Ascending aorta (tissue), 2 donors: ENCODE measurements at regions not wholly inside any gene's neighbourhood (a gene's known extent, or its start where the extent isn't known, plus 50 kb on each side); places are given as distances from the start of the nearest gene placed in this dataset.

ENCODE experiments used
- DNase-seq, 2 donors: peaks; one replicate each; pipeline ENCODE4 v3.0.0-alpha.2; 2019; ENCODE audit warnings: low spot score in 2 of 2
- H3K27ac ChIP-seq, 2 donors: fragments of 200-600 bp; sonication (generic); one replicate each; pipeline ENCODE4 v1.5.1; 2016 to 2017; ENCODE audit warnings: mild to moderate bottlenecking in 1 of 2
- H3K27me3 ChIP-seq: fragments of 200-600 bp; sonication (generic); one replicate; pipeline ENCODE4 v1.5.1; 2017
- H3K36me3 ChIP-seq, 2 donors: fragments of 200-600 bp; sonication (generic); one replicate each; pipeline ENCODE4 v1.5.1; 2016
- H3K4me1 ChIP-seq, 2 donors: fragments of 200-600 bp; sonication (generic); one replicate each; pipeline ENCODE4 v1.5.1; 2016 to 2017; ENCODE audit warnings: mild to moderate bottlenecking in 1 of 2
- H3K4me3 ChIP-seq, 2 donors: fragments of 200-600 bp; sonication (generic); one replicate each; pipeline ENCODE4 v1.5.1; 2016 to 2017; ENCODE audit warnings: mild to moderate bottlenecking in 1 of 2
- H3K9me3 ChIP-seq, 2 donors: fragments of 200-600 bp; sonication (generic); one replicate each; pipeline ENCODE4 v1.5.1; 2016
- CTCF ChIP-seq, 3 experiments: fragments of 200-600 bp in 2 of 3; fragments of 450-650 bp in 1 of 3; sonication (generic) in 2 of 3; IDR thresholded peaks; one replicate each; pipeline ENCODE4 v1.5.1; 2016 to 2019; ENCODE audit warnings: antibody characterized with exemption in 3 of 3, mild to moderate bottlenecking in 1 of 3, moderate library complexity in 1 of 3
- intact Hi-C: fragments of 100-400 bp; cut with DNase I; formaldehyde crosslinking; loops from one replicate; pipeline ENCODE4 v1.15.1; 2023

- no peak for TF ChIP-seq CTCF (IDR thresholded peaks at IDR 0.05)
- intact Hi-C loops: loop anchor here (5.0 kb wide), 1 partner anchor 347 kb away; no protein-coding TSS in a partner anchor
- H3K27ac ChIP-seq: no peak overlapping the region
These were observed 302.4 kb upstream of the SORL1-AS1 start for GRCh38 chr11:121755191-121755590.

GRCh38 chr11:121754598-121754997 lies 301.8 kb upstream of the SORL1-AS1 start:
- H3K27ac ChIP-seq: no peak overlapping the region
- H3K9me3 ChIP-seq: no peaks in the 10 kb centered on the region
- peaks cover 5 to 12% of the 10 kb centered on the region in 2 donors for H3K4me1 ChIP-seq
- no peaks in the 10 kb centered on the region for H3K36me3 ChIP-seq
- TF ChIP-seq CTCF (IDR thresholded peaks at IDR 0.05): no peak
- intact Hi-C loops: no loop called here
- H3K27me3 ChIP-seq: no peaks in the 10 kb centered on the region
- no peak overlapping the region for H3K4me3 ChIP-seq
- DNase-seq: no peak

More at GRCh38 chr11:121755191-121755590, 302.4 kb upstream of the SORL1-AS1 start:
- Histone ChIP-seq H3K4me3 (no peak overlapping the region), H3K9me3 (no peaks in the 10 kb centered on the region), H3K4me1 (peaks cover 5 to 12% of the 10 kb centered on the region in 2 donors), H3K36me3 (no peaks in the 10 kb centered on the region), H3K27me3 (no peaks in the 10 kb centered on the region)
- no peak for DNase-seq

- TF ChIP-seq CTCF (IDR thresholded peaks at IDR 0.05): no peak
- DNase-seq: no peak
- intact Hi-C loops: loop anchor here (10.0 kb wide), 1 partner anchor 455 kb away; no protein-coding TSS in a partner anchor
- no peaks in the 10 kb centered on the region for H3K36me3 ChIP-seq
- H3K27me3 ChIP-seq: no peaks in the 10 kb centered on the region
- H3K27ac ChIP-seq: no peak overlapping the region
- peaks cover 0 to 5% of the 10 kb centered on the region in 2 donors for H3K4me1 ChIP-seq
- H3K9me3 ChIP-seq: no peaks in the 10 kb centered on the region
- no peak overlapping the region for H3K4me3 ChIP-seq
These were observed 296.9 kb upstream of the SORL1-AS1 start for GRCh38 chr11:121749691-121750090.

GRCh38 chr11:121748068-121748467 lies 295.3 kb upstream of the SORL1-AS1 start:
- intact Hi-C loops: loop anchor here (10.0 kb wide), 1 partner anchor 457 kb away; no protein-coding TSS in a partner anchor
- H3K36me3 ChIP-seq: no peaks in the 10 kb centered on the region
- no peaks in the 10 kb centered on the region for H3K9me3 ChIP-seq
- no peaks in the 10 kb centered on the region for H3K27me3 ChIP-seq
- H3K27ac ChIP-seq: no peak overlapping the region
- no peak for DNase-seq
- H3K4me1 ChIP-seq: peaks cover 0 to 5% of the 10 kb centered on the region in 2 donors
- no peak for TF ChIP-seq CTCF (IDR thresholded peaks at IDR 0.05)
- H3K4me3 ChIP-seq: no peak overlapping the region

- intact Hi-C loops: loop anchor here (5.0 to 10.0 kb wide), 4 partner anchors 34 to 462 kb away; no protein-coding TSS in a partner anchor
- peak overlapping the region; percentile 83 to 90 for H3K27ac ChIP-seq
- TF ChIP-seq CTCF (IDR thresholded peaks at IDR 0.05): no peak
- peaks cover 9 to 21% of the 10 kb centered on the region in 2 donors for H3K4me1 ChIP-seq
- H3K4me3 ChIP-seq: no peak overlapping the region
- no peak for DNase-seq
- H3K36me3 ChIP-seq: no peaks in the 10 kb centered on the region
- no peaks in the 10 kb centered on the region for H3K9me3 ChIP-seq
- no peaks in the 10 kb centered on the region for H3K27me3 ChIP-seq
These were observed 290.5 kb upstream of the SORL1-AS1 start for GRCh38 chr11:121743285-121743684.
